ENCODE measurements at regions not wholly inside any gene's neighbourhood (a gene's known extent, or its start where the extent isn't known, plus 50 kb on each side); places are given as distances from the start of the nearest gene placed in this dataset.

- DNase-seq: peak in 4 of 6 donors; percentile 16 to 47 (median 28)
- TF ChIP-seq, protein P1, sequence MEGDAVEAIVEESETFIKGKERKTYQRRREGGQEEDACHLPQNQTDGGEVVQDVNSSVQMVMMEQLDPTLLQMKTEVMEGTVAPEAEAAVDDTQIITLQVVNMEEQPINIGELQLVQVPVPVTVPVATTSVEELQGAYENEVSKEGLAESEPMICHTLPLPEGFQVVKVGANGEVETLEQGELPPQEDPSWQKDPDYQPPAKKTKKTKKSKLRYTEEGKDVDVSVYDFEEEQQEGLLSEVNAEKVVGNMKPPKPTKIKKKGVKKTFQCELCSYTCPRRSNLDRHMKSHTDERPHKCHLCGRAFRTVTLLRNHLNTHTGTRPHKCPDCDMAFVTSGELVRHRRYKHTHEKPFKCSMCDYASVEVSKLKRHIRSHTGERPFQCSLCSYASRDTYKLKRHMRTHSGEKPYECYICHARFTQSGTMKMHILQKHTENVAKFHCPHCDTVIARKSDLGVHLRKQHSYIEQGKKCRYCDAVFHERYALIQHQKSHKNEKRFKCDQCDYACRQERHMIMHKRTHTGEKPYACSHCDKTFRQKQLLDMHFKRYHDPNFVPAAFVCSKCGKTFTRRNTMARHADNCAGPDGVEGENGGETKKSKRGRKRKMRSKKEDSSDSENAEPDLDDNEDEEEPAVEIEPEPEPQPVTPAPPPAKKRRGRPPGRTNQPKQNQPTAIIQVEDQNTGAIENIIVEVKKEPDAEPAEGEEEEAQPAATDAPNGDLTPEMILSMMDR (IDR thresholded peaks at IDR 0.05): peak; percentile 60 to 81 (median 70)
- Histone ChIP-seq H3K9me3 (no peaks in the 10 kb centered on the region), H3K27ac (no peak overlapping the region), H3K4me3 (no peak overlapping the region), H3K27me3 (no peaks in the 10 kb centered on the region), H3K36me3 (no peaks in the 10 kb centered on the region), H3K4me1 (no peaks in the 10 kb centered on the region)
- 22 to 23% methylated on average over 13 of the region's 13 CpGs for WGBS, 2 donors
- intact Hi-C loops (cut with DNase I): loop anchor here in 1 of 3 donors (10.0 kb wide), 1 partner anchor 579 kb away; no protein-coding TSS in a partner anchor
- FAIRE-seq: no peak
- ATAC-seq: peak; percentile 85 to 97 (median 96)
Observed at GRCh38 chr13:97855570-97856303, 97.7 kb upstream of the IPO5 start.

DNA sequence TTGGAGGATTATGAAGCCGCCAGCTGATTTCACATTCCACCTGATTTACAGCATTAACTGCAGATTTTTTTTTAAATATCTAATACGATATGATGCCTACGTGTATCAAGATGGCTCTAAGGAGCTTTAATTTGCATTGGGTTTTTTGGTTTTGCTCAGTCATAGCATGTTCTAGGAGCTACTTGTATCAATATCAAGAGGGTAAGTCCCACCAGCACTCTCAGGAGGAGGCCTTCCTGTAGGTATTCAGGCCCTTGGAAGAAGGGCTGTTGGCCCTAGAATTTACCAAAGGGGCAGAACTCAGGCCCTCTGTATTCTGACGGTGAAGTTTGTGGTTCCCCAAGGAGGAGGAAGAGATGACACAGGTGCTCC is 97.2 kb upstream of the IPO5 start:
- no peak for FAIRE-seq

GRCh38 chr13:97858161-97858560 is 95.3 kb upstream of the IPO5 start:
- Histone ChIP-seq H3K36me3 (no peaks in the 10 kb centered on the region), H3K27me3 (no peaks in the 10 kb centered on the region), H3K4me3 (no peak overlapping the region), H3K9me3 (no peaks in the 10 kb centered on the region), H3K4me1 (no peaks in the 10 kb centered on the region), H3K27ac (no peak overlapping the region)
- intact Hi-C loops (cut with DNase I): loop anchor here in 1 of 3 donors (10.0 kb wide), 1 partner anchor 577 kb away; no protein-coding TSS in a partner anchor
- no peak for FAIRE-seq
- no peak for ATAC-seq
- DNase-seq: no peak
- WGBS, 2 donors: 74 to 93% methylated on average over 2 of the region's 2 CpGs
- TF ChIP-seq, protein P1 (IDR thresholded peaks at IDR 0.05): no peak

More for the DNA sequence above, 97.2 kb upstream of the IPO5 start:
- H3K9me3 ChIP-seq: no peaks in the 10 kb centered on the region
- no peak for ATAC-seq
- no peaks in the 10 kb centered on the region for H3K36me3 ChIP-seq
- intact Hi-C loops (cut with DNase I): loop anchor here in 1 of 3 donors (10.0 kb wide), 1 partner anchor 579 kb away; no protein-coding TSS in a partner anchor
- H3K4me3 ChIP-seq: no peak overlapping the region
- no peak overlapping the region for H3K27ac ChIP-seq
- WGBS, 2 donors: 84 to 90% methylated on average over 4 of the region's 4 CpGs
- no peaks in the 10 kb centered on the region for H3K27me3 ChIP-seq
- DNase-seq: no peak
- TF ChIP-seq, protein P1 (IDR thresholded peaks at IDR 0.05): no peak
- no peaks in the 10 kb centered on the region for H3K4me1 ChIP-seq

GRCh38 chr13:97866346-97866745 is 87.1 kb upstream of the IPO5 start:
- no peaks in the 10 kb centered on the region for H3K4me1 ChIP-seq
- FAIRE-seq: no peak
- H3K27me3 ChIP-seq: no peaks in the 10 kb centered on the region
- no peak for DNase-seq
- H3K4me3 ChIP-seq: no peak overlapping the region
- ATAC-seq: no peak
- intact Hi-C loops (cut with DNase I): no loop called here
- no peaks in the 10 kb centered on the region for H3K36me3 ChIP-seq
- H3K9me3 ChIP-seq: no peaks in the 10 kb centered on the region
- TF ChIP-seq, protein P1 (IDR thresholded peaks at IDR 0.05): no peak
- WGBS, 2 donors: 81 to 88% methylated on average over 4 of the region's 4 CpGs
- no peak overlapping the region for H3K27ac ChIP-seq

DNA sequence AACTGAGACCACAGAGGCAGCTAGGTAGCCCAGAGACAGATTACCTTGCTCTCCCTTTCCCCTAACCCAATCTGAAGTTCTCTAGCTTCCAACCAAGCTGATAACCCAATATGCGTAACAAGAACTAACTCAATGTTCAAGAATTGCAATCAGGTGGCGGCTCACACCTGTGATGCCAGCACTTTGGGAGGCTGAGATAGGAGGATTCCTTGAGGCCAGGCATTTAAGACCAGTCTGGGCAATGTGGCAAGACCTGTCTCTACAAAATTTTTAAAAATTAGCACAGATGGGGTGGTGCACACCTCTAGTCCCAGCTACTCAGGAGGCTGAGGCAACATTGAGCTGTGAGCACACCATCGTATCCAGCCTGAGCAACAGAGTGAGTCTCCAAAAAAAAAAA is 86.7 kb upstream of the IPO5 start:
- ATAC-seq (no peak), FAIRE-seq (no peak), DNase-seq (no peak)
- Histone ChIP-seq H3K4me3 (no peak overlapping the region), H3K9me3 (no peaks in the 10 kb centered on the region), H3K4me1 (no peaks in the 10 kb centered on the region), H3K27me3 (no peaks in the 10 kb centered on the region), H3K36me3 (no peaks in the 10 kb centered on the region), H3K27ac (no peak overlapping the region)
- 75 to 79% methylated on average over 3 of the region's 3 CpGs for WGBS, 2 donors
- intact Hi-C loops (cut with DNase I): no loop called here
- TF ChIP-seq, protein P1 (IDR thresholded peaks at IDR 0.05): no peak

Measured in pancreas (tissue), 10 donors.